Activated T-cell treated with anti-CD3 and anti-CD28 coated beads, Interleukin-2, amount 50 U/mL, for 48 hours (primary cell): ENCODE measurements at regions not wholly inside any gene's neighbourhood (a gene's known extent, or its start where the extent isn't known, plus 50 kb on each side); places are given as distances from the start of the nearest gene placed in this dataset.
"Not testable (repeated sequence)": the region's sequence is repeated elsewhere in the genome, so short reads cannot be mapped to it uniquely, and the experiment has no call there.

Experiments
- DNase-seq, 2 experiments: peaks; one replicate each; pipeline ENCODE4 v3.0.0-alpha.2; 2020

- DNase-seq = not testable (repeated sequence)
These were observed 207.4 kb upstream of the PDE3A start for GRCh38 chr12:20160899-20161298.

- DNase-seq = no peak
These were observed 193.7 kb upstream of the PDE3A start for GRCh38 chr12:20174528-20175175.

GRCh38 chr12:20175704-20176388, 192.5 kb upstream of the PDE3A start:
- DNase-seq = no peak

- DNase-seq = no peak
These were observed 186.7 kb upstream of the PDE3A start for GRCh38 chr12:20181416-20182180.

- no peak for DNase-seq
These were observed 184.8 kb upstream of the PDE3A start for GRCh38 chr12:20183563-20183962.

GRCh38 chr12:20184514-20184913, 183.8 kb upstream of the PDE3A start:
- DNase-seq = no peak

GRCh38 chr12:20187456-20187855, 180.9 kb upstream of the PDE3A start:
- no peak for DNase-seq

GRCh38 chr12:20188930-20189653, 179.2 kb upstream of the PDE3A start:
- DNase-seq = no peak

- no peak for DNase-seq
These were observed 178.6 kb upstream of the PDE3A start for GRCh38 chr12:20189767-20190166.

- DNase-seq = no peak
These were observed 174.2 kb upstream of the PDE3A start for GRCh38 chr12:20194171-20194570.

GRCh38 chr12:20196767-20197166, 171.6 kb upstream of the PDE3A start:
- DNase-seq = no peak

GRCh38 chr12:20197411-20197810, 170.9 kb upstream of the PDE3A start:
- DNase-seq = no peak

- no peak for DNase-seq
These were observed 168.6 kb upstream of the PDE3A start for GRCh38 chr12:20199780-20200179.

GRCh38 chr12:20201733-20202132, 166.6 kb upstream of the PDE3A start:
- no peak for DNase-seq

GRCh38 chr12:20205854-20206253, 162.5 kb upstream of the PDE3A start:
- DNase-seq = no peak

- DNase-seq = no peak
These were observed 161.9 kb upstream of the PDE3A start for GRCh38 chr12:20206410-20206809.

GRCh38 chr12:20210621-20211215, 157.6 kb upstream of the PDE3A start:
- DNase-seq = no peak

- DNase-seq = no peak
These were observed 156.8 kb upstream of the PDE3A start for GRCh38 chr12:20211541-20211940.

- DNase-seq = no peak
These were observed 156.3 kb upstream of the PDE3A start for GRCh38 chr12:20211981-20212421.

- no peak for DNase-seq
These were observed 155.4 kb upstream of the PDE3A start for GRCh38 chr12:20212658-20213555.

GRCh38 chr12:20213723-20214625, 154.4 kb upstream of the PDE3A start:
- DNase-seq = no peak
